ENCODE measurements at regions not wholly inside any gene's neighbourhood (a gene's known extent, or its start where the extent isn't known, plus 50 kb on each side); places are given as distances from the start of the nearest gene placed in this dataset.

- TF ChIP-seq CTCF (IDR thresholded peaks at IDR 0.05) = no peak
- TF ChIP-seq POLR2A (IDR thresholded peaks at IDR 0.05) = no peak
These were observed 67.7 kb downstream of the RDH14 start for GRCh38 chr2:18492721-18493120.
